GM21576 (cell line): ENCODE measurements at regions not wholly inside any gene's neighbourhood (a gene's known extent, or its start where the extent isn't known, plus 50 kb on each side); places are given as distances from the start of the nearest gene placed in this dataset.
"Not testable (repeated sequence)": the region's sequence is repeated elsewhere in the genome, so short reads cannot be mapped to it uniquely, and the experiment has no call there.

Source experiments
- ATAC-seq: cut with Tn5 transposase; IDR thresholded peaks from one replicate; pipeline ENCODE4 v1.9.1; 2021; ENCODE audit warnings: mild to moderate bottlenecking, moderate library complexity; ENCODE audit not compliant: unreplicated experiment

- ATAC-seq: no peak
Observed at GRCh38 chr18:38571651-38572050, 1006.1 kb upstream of the CELF4 start.

DNA sequence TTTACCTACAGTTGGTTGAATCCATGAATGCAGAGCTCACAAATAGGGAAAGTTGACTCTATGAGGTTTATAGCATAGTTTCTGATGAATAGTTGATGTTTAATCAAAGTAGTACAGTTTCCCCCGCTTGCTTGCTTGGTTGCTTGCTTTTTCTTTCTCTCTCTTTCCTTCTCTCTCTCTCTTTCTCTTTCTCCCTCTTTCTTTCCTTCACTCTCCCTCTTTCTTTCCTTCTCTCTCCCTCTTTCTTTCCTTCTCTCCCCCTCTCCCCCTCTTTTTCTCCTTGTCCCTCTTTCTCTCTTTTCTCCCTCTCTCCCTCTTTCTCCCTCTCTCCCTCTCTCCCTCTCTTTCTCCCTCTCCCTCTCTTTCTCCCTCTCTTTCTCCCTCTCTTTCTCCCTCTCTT is 999.9 kb upstream of the CELF4 start:
- no peak for ATAC-seq

DNA sequence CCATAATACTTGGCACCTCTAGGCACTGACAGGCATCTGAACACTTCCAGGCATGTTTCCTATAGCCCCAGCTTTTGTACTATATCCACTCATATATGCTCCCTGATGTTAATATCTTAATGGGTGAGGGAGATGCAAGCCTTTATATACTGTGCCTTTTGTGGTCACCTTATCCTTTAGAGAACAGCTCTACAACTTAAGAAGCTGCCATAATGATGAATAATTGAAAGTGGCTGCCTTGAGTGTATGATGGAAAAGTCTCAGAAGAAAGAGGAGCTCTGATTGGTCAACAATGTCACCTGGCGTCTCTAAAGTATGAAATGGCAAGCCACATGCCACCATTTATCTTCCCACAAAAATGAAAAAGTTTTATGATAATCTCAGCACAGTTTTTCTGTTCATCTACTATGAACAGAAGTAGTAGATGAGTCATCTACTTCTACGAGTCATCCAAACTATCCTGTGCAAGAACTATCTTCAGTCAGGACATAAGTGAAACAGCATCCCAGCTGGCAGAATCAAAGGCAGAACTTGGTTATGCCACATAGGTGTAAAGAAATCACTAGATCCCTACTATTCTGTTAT is 997.9 kb upstream of the CELF4 start:
- no peak for ATAC-seq

- ATAC-seq: no peak
Observed at GRCh38 chr18:38557006-38557405, 991.4 kb upstream of the CELF4 start.

DNA sequence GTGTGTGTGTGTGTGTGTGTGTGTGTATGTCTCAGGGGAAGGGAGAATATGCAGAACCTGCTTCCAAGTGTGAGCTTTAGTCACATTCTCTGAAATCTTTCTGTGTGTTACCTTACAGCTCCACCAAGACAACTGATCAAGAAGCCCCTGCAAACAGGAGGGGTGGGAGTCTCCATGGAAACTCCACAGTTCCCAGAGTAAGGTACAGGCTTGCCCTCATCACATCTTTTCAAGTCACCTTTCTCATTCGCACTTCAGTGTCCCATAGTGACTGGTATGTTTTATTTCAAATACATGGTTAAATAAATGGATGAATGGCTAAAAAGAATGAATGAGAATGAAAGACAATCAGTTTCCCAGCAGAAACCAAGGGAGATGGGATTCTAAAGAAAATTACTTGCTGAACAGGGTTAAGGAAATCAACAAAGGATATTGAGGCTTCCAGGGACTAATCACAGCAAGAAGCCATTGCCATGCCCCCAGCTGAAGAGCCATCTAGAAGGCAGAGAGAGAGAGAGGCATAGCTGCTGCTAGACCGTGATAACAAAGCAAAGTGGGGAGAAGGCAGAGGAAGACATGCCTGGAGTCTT is 987.2 kb upstream of the CELF4 start:
- no peak for ATAC-seq

GRCh38 chr18:38551881-38552280 is 986.3 kb upstream of the CELF4 start:
- no peak for ATAC-seq

DNA sequence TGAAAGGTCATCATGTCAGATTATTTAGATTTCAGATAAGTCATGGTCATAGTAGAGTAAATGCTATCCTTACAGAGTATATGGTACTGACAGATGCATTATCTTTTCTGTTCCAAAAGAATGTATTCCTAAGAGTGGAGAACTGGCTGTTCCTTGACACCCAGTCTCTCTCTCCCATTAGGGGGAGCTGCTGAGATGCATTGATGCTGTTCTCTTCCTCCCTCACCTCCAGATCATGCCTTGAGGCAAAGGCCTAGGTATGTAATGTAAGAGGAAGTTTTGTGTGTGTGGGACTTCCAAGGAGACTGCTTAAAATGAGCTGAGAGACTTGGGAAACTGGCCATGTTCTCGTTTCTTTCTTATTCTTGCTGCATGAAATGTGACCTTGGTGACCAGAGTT is 979.5 kb upstream of the CELF4 start:
- ATAC-seq: peak; percentile 60

GRCh38 chr18:38539856-38540255 is 974.3 kb upstream of the CELF4 start:
- no peak for ATAC-seq

DNA sequence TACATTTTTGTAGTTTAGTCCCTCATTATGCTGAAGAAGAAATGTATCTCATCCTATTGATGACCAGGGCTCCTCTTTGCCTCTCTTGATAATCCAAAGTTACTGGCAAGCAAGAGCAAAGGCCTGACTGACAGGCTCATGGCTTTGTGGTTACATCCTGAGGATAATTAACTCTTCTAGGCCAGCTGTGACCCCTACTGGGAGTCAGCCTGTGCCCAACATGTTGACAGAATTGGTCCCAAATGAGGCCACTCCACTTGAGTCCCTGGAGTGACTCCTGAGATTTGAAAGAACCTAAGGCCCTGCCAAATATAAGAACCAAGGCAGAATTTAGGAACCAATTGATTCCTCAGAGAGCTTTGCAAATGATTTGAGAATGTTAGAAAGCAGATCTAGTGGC is 973.8 kb upstream of the CELF4 start:
- no peak for ATAC-seq

DNA sequence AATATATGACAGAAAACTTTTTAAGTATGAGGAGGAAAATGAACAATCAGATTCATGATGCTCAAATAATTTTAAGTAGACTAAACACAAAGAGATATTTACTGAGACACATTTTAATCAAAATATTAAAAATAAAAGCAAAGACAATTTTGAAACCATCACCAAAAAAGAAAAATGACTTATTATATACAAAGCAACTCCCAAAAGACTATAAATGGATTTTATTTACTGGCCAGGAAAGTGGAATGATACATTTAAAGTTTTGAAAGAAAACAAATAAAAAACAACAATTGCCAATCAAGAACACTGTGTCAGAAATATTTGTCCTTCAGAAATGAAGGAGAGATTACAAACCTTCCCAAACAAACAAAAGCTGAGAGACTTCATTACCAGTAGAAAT is 968.5 kb upstream of the CELF4 start:
- no peak for ATAC-seq

- ATAC-seq: no peak
Observed at GRCh38 chr18:38526922-38527321, 961.3 kb upstream of the CELF4 start.

DNA sequence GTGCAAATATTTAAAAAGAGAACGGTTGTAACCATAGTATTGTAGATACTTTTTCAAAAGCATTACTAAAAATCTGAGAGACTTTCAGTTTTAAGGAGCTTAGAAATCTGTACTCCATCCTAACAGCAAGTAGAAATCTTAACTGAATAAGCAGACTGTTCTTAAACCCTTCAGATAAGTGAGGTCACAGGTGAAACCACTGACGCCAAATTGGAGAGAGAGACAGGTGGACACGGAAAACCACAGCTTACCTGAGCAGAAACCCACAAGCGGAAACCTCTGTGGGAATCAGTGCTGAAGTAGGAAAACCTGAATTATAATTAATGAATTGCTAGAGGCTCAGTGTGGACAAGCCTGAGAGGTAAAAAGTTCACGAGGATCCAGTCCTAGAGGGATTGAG is 959.4 kb upstream of the CELF4 start:
- no peak for ATAC-seq

GRCh38 chr18:38520786-38521185 is 955.2 kb upstream of the CELF4 start:
- ATAC-seq: no peak

DNA sequence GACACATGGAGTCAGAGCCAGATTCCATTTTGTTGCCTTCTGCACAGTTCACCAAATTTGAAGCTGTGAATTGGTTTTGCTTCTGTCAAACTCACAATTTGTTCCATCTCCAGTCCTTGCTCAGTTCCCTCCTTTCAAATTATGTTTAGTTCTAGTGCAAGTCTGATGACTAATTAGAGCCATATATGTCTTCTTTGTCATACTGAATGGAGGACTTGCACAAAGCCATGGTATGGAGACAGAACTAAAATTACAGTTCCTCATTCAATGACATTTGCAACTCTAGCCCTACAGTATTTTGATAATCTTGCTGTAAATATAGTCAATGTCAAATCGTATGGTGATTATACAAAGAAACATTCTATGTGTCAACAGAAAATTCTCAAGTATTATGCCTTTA is 936.9 kb upstream of the CELF4 start:
- ATAC-seq: no peak

DNA sequence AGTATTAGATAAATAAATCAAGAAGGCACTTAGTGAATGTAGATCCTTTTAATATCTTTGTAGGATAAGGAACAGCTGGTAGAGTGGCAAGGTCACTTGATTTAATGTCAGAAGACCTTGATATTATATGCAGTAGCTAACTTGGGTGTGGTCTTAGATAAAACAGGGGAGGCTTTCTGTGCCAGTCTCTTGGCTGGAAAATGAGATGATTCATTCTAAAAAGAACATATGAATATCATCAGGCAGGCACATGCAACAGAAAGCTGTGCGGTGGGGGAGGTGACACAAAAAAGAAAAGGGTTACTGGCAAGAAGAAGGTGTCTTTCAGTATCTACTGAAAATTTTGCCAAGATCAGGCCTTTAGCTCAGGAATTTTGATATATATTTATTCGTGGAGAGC is 931.7 kb upstream of the CELF4 start:
- ATAC-seq: no peak

GRCh38 chr18:38496222-38496793 is 930.7 kb upstream of the CELF4 start:
- no peak for ATAC-seq

DNA sequence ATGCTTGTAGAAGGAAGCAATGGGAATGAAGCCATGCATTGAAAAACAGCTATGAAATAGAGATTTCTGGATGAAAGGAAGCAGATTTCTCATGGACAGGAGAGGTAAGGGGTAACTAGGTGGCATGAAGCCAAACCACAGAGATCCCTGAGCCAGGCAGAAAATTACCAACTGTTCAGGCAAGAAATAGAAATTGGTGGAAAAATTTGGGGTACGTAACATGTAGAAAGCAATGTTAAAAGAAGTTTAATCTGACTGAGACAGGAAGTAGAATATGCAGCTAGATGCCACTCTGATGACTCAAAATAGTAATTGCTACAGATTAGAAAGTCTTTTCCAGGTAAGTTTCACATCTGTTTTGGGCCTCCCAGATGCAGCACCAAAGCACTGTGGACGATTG is 928.5 kb upstream of the CELF4 start:
- ATAC-seq: no peak

DNA sequence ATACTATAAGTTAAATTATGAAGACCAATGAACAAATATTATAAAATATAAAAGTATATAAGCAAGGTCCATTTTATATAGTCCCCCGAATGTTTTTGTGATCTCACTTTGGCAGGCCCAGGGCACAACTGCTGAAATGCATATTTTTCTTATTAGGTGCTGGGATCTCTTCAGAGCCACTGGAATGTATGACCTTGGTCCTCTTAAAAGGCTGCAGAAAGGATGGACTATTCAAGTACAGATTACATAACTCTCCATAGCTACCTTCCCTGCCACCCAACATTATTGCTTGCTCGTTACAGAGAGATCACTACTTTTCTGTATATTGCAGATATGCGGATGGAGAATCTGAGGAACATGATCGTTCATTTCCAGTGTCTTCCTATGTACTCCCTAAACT is 925.6 kb upstream of the CELF4 start:
- no peak for ATAC-seq

DNA sequence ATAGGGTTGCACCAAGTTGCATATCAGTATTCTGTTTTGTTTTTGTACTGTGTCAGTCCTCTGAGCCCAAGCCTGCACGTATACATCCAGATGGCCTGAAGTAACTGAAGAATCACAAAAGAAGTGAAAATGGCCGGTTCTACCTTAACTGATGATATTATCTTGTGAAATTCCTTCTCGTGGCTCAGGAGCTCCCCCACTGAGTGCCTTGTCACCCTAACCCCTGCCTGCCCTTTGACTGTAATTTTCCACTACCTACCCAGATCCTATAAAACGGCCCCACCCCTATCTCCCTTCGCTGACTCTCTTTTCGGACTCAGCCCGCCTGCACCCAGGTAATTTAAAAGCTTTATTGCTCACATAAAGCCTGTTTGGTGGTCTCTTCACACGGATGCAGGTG is 924.1 kb upstream of the CELF4 start:
- ATAC-seq: not testable (repeated sequence)

DNA sequence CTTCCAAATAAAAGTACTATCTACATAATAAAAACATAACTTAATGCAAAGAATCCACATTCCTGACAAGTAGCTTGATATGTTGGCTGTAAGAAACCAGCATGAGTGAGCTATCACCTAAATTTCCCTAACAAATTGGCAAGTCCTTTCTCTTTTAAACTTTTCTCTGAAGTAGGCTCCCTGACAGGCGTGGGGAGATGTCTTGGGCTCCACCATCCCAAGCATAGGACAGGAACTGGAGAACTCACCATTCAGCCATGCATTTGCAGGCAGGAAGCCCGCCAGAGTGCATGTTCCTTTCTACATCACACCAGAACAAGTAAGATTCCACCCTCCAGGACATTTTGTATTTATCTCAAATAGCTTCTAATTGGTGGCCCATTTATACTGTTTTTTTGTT is 921.9 kb upstream of the CELF4 start:
- no peak for ATAC-seq

- no peak for ATAC-seq
Observed at GRCh38 chr18:38483326-38483725, 917.7 kb upstream of the CELF4 start.

- no peak for ATAC-seq
Observed at GRCh38 chr18:38481576-38481975, 916.0 kb upstream of the CELF4 start.

- no peak for ATAC-seq
Observed at GRCh38 chr18:38475686-38476085, 910.1 kb upstream of the CELF4 start.
